IMR-90 (cell line): ENCODE measurements at regions not wholly inside any gene's neighbourhood (a gene's known extent, or its start where the extent isn't known, plus 50 kb on each side); places are given as distances from the start of the nearest gene placed in this dataset.
A peak's percentile ranks its signal among the peaks of the same experiment; 100 is the strongest.

Source experiments
- ATAC-seq: fragments of 200-7000 bp; cut with Tn5 transposase; 2 replicates; pipeline ENCODE4 v1.9.1; 2020; ENCODE audit warnings: low read depth, mild to moderate bottlenecking, moderate library complexity
- BruUV-seq: library from RNA; stranded (reverse); fragments of 400-500 nt; replicated peaks from 2 replicates; lab custom pipeline; 2021; lab: Mats Ljungman, UMichigan
- CTCF ChIA-PET: fragments of 300-600 bp; formaldehyde crosslinking; extraction: SDS; loops from one replicate; lab custom pipeline; 2021; ENCODE audit warnings: antibody characterized with exemption; lab: Yijun Ruan, JAX
- POLR2A ChIA-PET: fragments of 300-600 bp; sonication (Branson Sonifier 250); formaldehyde crosslinking; loops from one replicate; lab custom pipeline; 2022; ENCODE audit warnings: antibody characterized with exemption; ENCODE audit not compliant: unreplicated experiment; lab: Charles Lee
- DNase-seq: peaks from one replicate; pipeline ENCODE4 v3.0.0; 2013
- H2AFZ ChIP-seq: replicated peaks from 2 replicates; pipeline ENCODE3; 2013; ENCODE audit warnings: low read length, mild to moderate bottlenecking; ENCODE audit not compliant: poor library complexity
- H2AK5ac ChIP-seq: 2 replicates; pipeline ENCODE4 v1.6.1; 2013; ENCODE audit warnings: low read depth, low read length, inconsistent platforms
- H2AK9ac ChIP-seq: replicated peaks from 2 replicates; pipeline ENCODE3; 2013; ENCODE audit warnings: mild to moderate bottlenecking, low read depth, low read length, moderate library complexity; ENCODE audit not compliant: poor library complexity
- H2BK120ac ChIP-seq: 2 replicates; pipeline ENCODE4 v1.6.1; 2013; ENCODE audit warnings: low read depth, low read length, inconsistent platforms
- H2BK15ac ChIP-seq: 3 replicates; pipeline ENCODE4 v1.6.1; 2013; ENCODE audit warnings: low read depth, low read length, inconsistent platforms
- H2BK20ac ChIP-seq: 2 replicates; pipeline ENCODE4 v1.6.1; 2013; ENCODE audit warnings: low read depth, mild to moderate bottlenecking, inconsistent platforms, low read length, moderate library complexity
- H2BK5ac ChIP-seq: 2 replicates; pipeline ENCODE4 v1.6.1; 2013; ENCODE audit warnings: mild to moderate bottlenecking, low read depth, low read length, inconsistent platforms; ENCODE audit not compliant: poor library complexity, severe bottlenecking
- H3K14ac ChIP-seq: replicated peaks from 2 replicates; pipeline ENCODE4 v1.6.1; 2013; ENCODE audit warnings: low read depth, low read length, inconsistent platforms
- H3K18ac ChIP-seq: 2 replicates; pipeline ENCODE4 v1.6.1; 2013; ENCODE audit warnings: low read depth, low read length, control low read depth
- H3K23ac ChIP-seq: 2 replicates; pipeline ENCODE4 v1.6.1; 2013; ENCODE audit warnings: low read depth, low read length, inconsistent platforms
- H3K27ac ChIP-seq: 2 replicates; pipeline ENCODE4 v1.5.1; 2013; ENCODE audit warnings: mild to moderate bottlenecking, control low read depth, low read length; ENCODE audit not compliant: insufficient read depth
- H3K27me3 ChIP-seq: 2 replicates; pipeline ENCODE4 v1.6.1; 2013; ENCODE audit warnings: low read length; ENCODE audit not compliant: control insufficient read depth, insufficient read depth
- H3K36me3 ChIP-seq: 2 replicates; pipeline ENCODE4 v1.6.1; 2013; ENCODE audit warnings: low read length, mixed read lengths; ENCODE audit not compliant: control insufficient read depth, insufficient read depth
- H3K4ac ChIP-seq: 2 replicates; pipeline ENCODE4 v1.6.1; 2013; ENCODE audit warnings: low read depth, low read length, inconsistent platforms
- H3K4me1 ChIP-seq: 2 replicates; pipeline ENCODE4 v1.6.1; 2013; ENCODE audit warnings: low read length, mixed read lengths; ENCODE audit not compliant: control insufficient read depth, insufficient read depth
- H3K4me2 ChIP-seq: 2 replicates; pipeline ENCODE4 v1.6.1; 2013; ENCODE audit warnings: low read depth, mild to moderate bottlenecking, control low read depth, low read length, moderate library complexity
- H3K4me3 ChIP-seq: 2 replicates; pipeline ENCODE4 v1.5.1; 2013; ENCODE audit warnings: low read depth, mild to moderate bottlenecking, control low read depth, low read length, moderate library complexity; ENCODE audit not compliant: insufficient read depth
- H3K56ac ChIP-seq: 2 replicates; pipeline ENCODE4 v1.6.1; 2013; ENCODE audit warnings: low read length, inconsistent platforms; ENCODE audit not compliant: insufficient read depth; ENCODE audit errors: extremely low read depth
- H3K79me1 ChIP-seq, 2 experiments: 2 replicates each; pipeline ENCODE4 v1.6.1; 2013; ENCODE audit warnings: low read length in 2 of 2, inconsistent platforms in 1 of 2, low read depth in 1 of 2
- H3K9ac ChIP-seq: 2 replicates; pipeline ENCODE4 v1.6.1; 2013; ENCODE audit warnings: low read depth, low read length, control low read depth
- H3K9me1 ChIP-seq: 2 replicates; pipeline ENCODE4 v1.6.1; 2013; ENCODE audit warnings: low read length, inconsistent platforms; ENCODE audit not compliant: insufficient read depth
- H3K9me3 ChIP-seq: 2 replicates; pipeline ENCODE4 v1.6.1; 2013; ENCODE audit warnings: low read length; ENCODE audit not compliant: control insufficient read depth, insufficient read depth
- H4K20me1 ChIP-seq: 2 replicates; pipeline ENCODE4 v1.6.1; 2013; ENCODE audit warnings: low read length, inconsistent platforms; ENCODE audit not compliant: insufficient read depth
- H4K5ac ChIP-seq: 2 replicates; pipeline ENCODE4 v1.6.1; 2013; ENCODE audit warnings: mild to moderate bottlenecking, low read depth, low read length, control low read depth
- H4K8ac ChIP-seq, 2 experiments: 2 replicates each; pipeline ENCODE4 v1.6.1; 2013; ENCODE audit warnings: low read depth in 2 of 2, low read length in 2 of 2, control low read depth in 1 of 2, inconsistent platforms in 1 of 2
- H4K91ac ChIP-seq: 2 replicates; pipeline ENCODE4 v1.6.1; 2013; ENCODE audit warnings: low read depth, low read length, inconsistent platforms; ENCODE audit not compliant: insufficient read depth
- BHLHE40 ChIP-seq: fragments of 150-350 bp; IDR thresholded peaks from 2 replicates; pipeline ENCODE4 v1.6.1; 2016; ENCODE audit warnings: mild to moderate bottlenecking, low read depth, low read length
- CEBPB ChIP-seq: IDR thresholded peaks from 2 replicates; pipeline ENCODE4 v1.6.1; 2012; ENCODE audit warnings: low read depth, low read length, improper control_type of control experiment
- ELK1 ChIP-seq: fragments of 150-350 bp; IDR thresholded peaks from 2 replicates; pipeline ENCODE4 v1.6.1; 2016; ENCODE audit warnings: low read depth, mild to moderate bottlenecking, low read length, moderate library complexity, borderline replicate concordance
- FOS ChIP-seq: fragments of 150-350 bp; IDR thresholded peaks from 2 replicates; pipeline ENCODE4 v1.6.1; 2016; ENCODE audit warnings: low read depth, low read length
- MAFK ChIP-seq: IDR thresholded peaks from 2 replicates; pipeline ENCODE4 v1.6.1; 2012; ENCODE audit warnings: low read depth, low read length, improper control_type of control experiment
- MAZ ChIP-seq: IDR thresholded peaks from 2 replicates; pipeline ENCODE4 v1.6.1; 2012; ENCODE audit warnings: low read depth, mild to moderate bottlenecking, low read length, improper control_type of control experiment, moderate library complexity, borderline replicate concordance
- MXI1 ChIP-seq: IDR thresholded peaks from 2 replicates; pipeline ENCODE4 v1.6.1; 2012; ENCODE audit warnings: low read depth, mild to moderate bottlenecking, low read length, moderate library complexity, borderline replicate concordance
- NFE2L2 ChIP-seq: fragments of 150-350 bp; IDR thresholded peaks from 2 replicates; pipeline ENCODE4 v1.6.1; 2016; ENCODE audit warnings: low read depth, mild to moderate bottlenecking, low read length
- POLR2A ChIP-seq: IDR thresholded peaks from 2 replicates; pipeline ENCODE4 v1.6.1; 2012; ENCODE audit warnings: mild to moderate bottlenecking, low read depth, low read length
- RAD21 ChIP-seq: IDR thresholded peaks from 2 replicates; pipeline ENCODE4 v1.6.1; 2012; ENCODE audit warnings: low read length, improper control_type of control experiment
- RCOR1 ChIP-seq: IDR thresholded peaks from 2 replicates; pipeline ENCODE4 v1.6.1; 2012; ENCODE audit warnings: mild to moderate bottlenecking, low read length, improper control_type of control experiment; ENCODE audit not compliant: insufficient replicate concordance
- RFX5 ChIP-seq: IDR thresholded peaks from 2 replicates; pipeline ENCODE4 v1.8.0; 2012; ENCODE audit warnings: low read depth, mild to moderate bottlenecking, low read length, moderate library complexity
- SMC3 ChIP-seq: fragments of 150-350 bp; IDR thresholded peaks from 2 replicates; pipeline ENCODE4 v1.6.1; 2016; ENCODE audit warnings: low read depth, mild to moderate bottlenecking, antibody characterized with exemption, low read length, moderate library complexity
- WGBS, 2 experiments: methylation state at CpG; one replicate each; pipeline versions ENCODE4 v1.1.5 to v1.1.7; 2013; ENCODE audit warnings: missing lambda C conversion rate in 2 of 2; ENCODE audit not compliant: insufficient read length in 1 of 2; ENCODE audit errors: extremely low coverage in 2 of 2; 5-methylcytosine and 5-hydroxymethylcytosine counted together
- dilution Hi-C: fragments of 300-500 bp; cut with HindIII; formaldehyde crosslinking; loops from one replicate; pipeline ENCODE4 v1.14.3; 2018; ENCODE audit warnings: low sequenced_read_pairs; ENCODE audit not compliant: unreplicated experiment
- in situ Hi-C: fragments of 300-500 bp; cut with MboI; formaldehyde crosslinking; loops from 3 replicates; pipeline ENCODE4 v1.14.3; 2019; ENCODE audit warnings: low sequenced_read_pairs, inconsistent platforms, mixed read lengths
- intact Hi-C: fragments of 100-400 bp; cut with micrococcal nuclease; formaldehyde crosslinking; loops from 2 replicates; pipeline ENCODE4 v1.10.0; 2022
- TF ChIP-seq, protein P1 (sequence below): conservative IDR thresholded peaks from 2 replicates; pipeline ENCODE4 v1.5.1; 2012; ENCODE audit warnings: mild to moderate bottlenecking, low read depth, low read length, improper control_type of control experiment
- TF ChIP-seq, protein P2 (sequence below): fragments of 150-350 bp; IDR thresholded peaks from 2 replicates; pipeline ENCODE4 v1.6.1; 2017; ENCODE audit warnings: mild to moderate bottlenecking, antibody characterized with exemption, low read length, low read depth

DNA sequence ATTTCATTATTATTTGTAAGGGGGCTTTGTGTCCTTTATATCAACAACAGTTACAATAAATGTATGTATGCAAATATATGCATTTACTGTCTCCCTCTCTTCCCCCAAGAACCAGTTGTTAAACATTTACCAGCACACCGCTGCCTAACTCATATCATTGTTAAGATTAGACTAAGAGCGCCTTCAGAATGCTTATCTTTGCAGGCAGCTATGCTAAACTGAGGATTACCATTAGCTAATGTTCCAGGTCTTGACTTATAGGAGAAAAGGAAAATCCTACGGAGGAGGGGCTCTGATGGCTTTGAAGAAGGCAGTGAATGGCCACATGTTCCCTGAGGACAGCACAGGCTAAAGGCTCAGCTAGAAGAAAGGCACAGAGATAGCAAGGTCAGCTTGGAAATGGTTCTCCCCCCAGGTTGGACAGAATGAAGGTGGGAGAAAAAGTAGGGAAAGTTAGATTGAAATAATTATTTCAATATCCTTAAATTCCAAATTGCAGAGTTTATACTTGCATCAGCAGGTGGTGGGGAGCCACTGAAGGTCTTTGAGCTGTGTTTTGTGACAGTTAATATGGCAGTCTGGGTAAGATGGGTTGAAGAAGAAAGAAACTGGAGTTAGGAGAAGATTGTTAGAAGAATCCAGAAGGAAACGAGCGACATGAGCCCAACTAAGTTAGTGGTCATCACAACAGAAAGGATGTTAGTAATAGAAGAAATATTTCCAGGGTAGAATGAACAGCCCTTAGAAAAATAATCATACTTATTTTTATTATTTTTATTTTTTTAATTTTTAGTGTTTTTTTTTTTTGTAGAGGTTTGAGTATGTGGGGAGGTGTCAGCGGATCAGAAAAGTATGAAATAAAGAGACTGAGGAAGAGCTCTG lies 87.0 kb upstream of the MAF start:
- POLR2A ChIA-PET: no interaction called here
- in situ Hi-C loops: no loop called here

More for the DNA sequence above, 87.0 kb upstream of the MAF start:
- no peaks in the 10 kb centered on the region for H3K27me3 ChIP-seq
- no peaks in the 10 kb centered on the region for H4K20me1 ChIP-seq
- H3K4ac ChIP-seq: no peak overlapping the region
- no peak overlapping the region for H2AK9ac ChIP-seq
- ATAC-seq: no peak
- no peak overlapping the region for H4K91ac ChIP-seq
- no TSS peak for BruUV-seq
- TF ChIP-seq ELK1: no peak
- TF ChIP-seq MAFK: no peak
- no peak for TF ChIP-seq RFX5
- TF ChIP-seq, protein P1, sequence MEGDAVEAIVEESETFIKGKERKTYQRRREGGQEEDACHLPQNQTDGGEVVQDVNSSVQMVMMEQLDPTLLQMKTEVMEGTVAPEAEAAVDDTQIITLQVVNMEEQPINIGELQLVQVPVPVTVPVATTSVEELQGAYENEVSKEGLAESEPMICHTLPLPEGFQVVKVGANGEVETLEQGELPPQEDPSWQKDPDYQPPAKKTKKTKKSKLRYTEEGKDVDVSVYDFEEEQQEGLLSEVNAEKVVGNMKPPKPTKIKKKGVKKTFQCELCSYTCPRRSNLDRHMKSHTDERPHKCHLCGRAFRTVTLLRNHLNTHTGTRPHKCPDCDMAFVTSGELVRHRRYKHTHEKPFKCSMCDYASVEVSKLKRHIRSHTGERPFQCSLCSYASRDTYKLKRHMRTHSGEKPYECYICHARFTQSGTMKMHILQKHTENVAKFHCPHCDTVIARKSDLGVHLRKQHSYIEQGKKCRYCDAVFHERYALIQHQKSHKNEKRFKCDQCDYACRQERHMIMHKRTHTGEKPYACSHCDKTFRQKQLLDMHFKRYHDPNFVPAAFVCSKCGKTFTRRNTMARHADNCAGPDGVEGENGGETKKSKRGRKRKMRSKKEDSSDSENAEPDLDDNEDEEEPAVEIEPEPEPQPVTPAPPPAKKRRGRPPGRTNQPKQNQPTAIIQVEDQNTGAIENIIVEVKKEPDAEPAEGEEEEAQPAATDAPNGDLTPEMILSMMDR: no peak
- no peak for TF ChIP-seq POLR2A
- no peak for TF ChIP-seq CEBPB
- TF ChIP-seq NFE2L2: no peak
- TF ChIP-seq RCOR1: no peak
- no peak for TF ChIP-seq MAZ
- TF ChIP-seq, protein P2, sequence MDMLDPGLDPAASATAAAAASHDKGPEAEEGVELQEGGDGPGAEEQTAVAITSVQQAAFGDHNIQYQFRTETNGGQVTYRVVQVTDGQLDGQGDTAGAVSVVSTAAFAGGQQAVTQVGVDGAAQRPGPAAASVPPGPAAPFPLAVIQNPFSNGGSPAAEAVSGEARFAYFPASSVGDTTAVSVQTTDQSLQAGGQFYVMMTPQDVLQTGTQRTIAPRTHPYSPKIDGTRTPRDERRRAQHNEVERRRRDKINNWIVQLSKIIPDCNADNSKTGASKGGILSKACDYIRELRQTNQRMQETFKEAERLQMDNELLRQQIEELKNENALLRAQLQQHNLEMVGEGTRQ: no peak
- no peak for TF ChIP-seq SMC3
- no peak for TF ChIP-seq MXI1
- no peak for TF ChIP-seq BHLHE40
- no peak for TF ChIP-seq RAD21
- TF ChIP-seq FOS: no peak
- H3K18ac ChIP-seq: no peak overlapping the region
- H3K9me1 ChIP-seq: no peaks in the 10 kb centered on the region
- H3K9ac ChIP-seq: no peak overlapping the region
- CTCF ChIA-PET: interaction anchor here (0.6 kb wide), 1 partner anchor 18 kb away, joined by 3 read pairs; no protein-coding TSS in a partner anchor
- H2BK5ac ChIP-seq: no peak overlapping the region
- H2BK15ac ChIP-seq: no peak overlapping the region
- peak overlapping the region; percentile 52; the same call in 1 of the 2 replicates for H2BK120ac ChIP-seq
- H4K5ac ChIP-seq: no peak overlapping the region
- peaks cover 6% of the 10 kb centered on the region for H3K9me3 ChIP-seq
- H3K14ac ChIP-seq: no peak overlapping the region
- no peaks in the 10 kb centered on the region for H3K79me1 ChIP-seq
- H3K23ac ChIP-seq: no peak overlapping the region
- peak overlapping the region; percentile 90 for H2BK20ac ChIP-seq
- intact Hi-C loops (no loop called here), dilution Hi-C loops (no loop called here)
- H2AK5ac ChIP-seq: no peak overlapping the region; the same call in 1 of the 2 replicates
- H3K36me3 ChIP-seq: no peaks in the 10 kb centered on the region
- H3K56ac ChIP-seq: no peak overlapping the region
- no peaks in the 10 kb centered on the region for H3K4me1 ChIP-seq
- no peak overlapping the region for H3K4me2 ChIP-seq
- 0 out of 4 replicates have a peak overlapping the region, but pooled peaks of 1 of the 2 experiments have one; percentile 42 for H4K8ac ChIP-seq
- peak overlapping the region; percentile 32 for H2AFZ ChIP-seq
- DNase-seq: no peak
- no peak overlapping the region for H3K4me3 ChIP-seq
- WGBS, 2 experiments: no CpG with 5 or more reads among the region's 6 CpGs
- H3K27ac ChIP-seq: no peak overlapping the region
